Activated naive CD4-positive, alpha-beta T cell treated with anti-CD3 and anti-CD28 coated beads for 36 hours (primary cell): ENCODE measurements at regions not wholly inside any gene's neighbourhood (a gene's known extent, or its start where the extent isn't known, plus 50 kb on each side); places are given as distances from the start of the nearest gene placed in this dataset.

Experiments used
- CTCF ChIA-PET: fragments of 350-600 bp; sonication (Branson Sonifier 250); formaldehyde crosslinking; loops from one replicate; lab custom pipeline; 2021; ENCODE audit warnings: antibody characterized with exemption; lab: Charles Lee
- DNase-seq: peaks from one replicate; pipeline ENCODE4 v3.0.0-alpha.2; 2020
- H3K27ac Mint-ChIP-seq: one replicate; pipeline ENCODE4 v1.8.0; 2021; ENCODE audit warnings: mild to moderate bottlenecking, mixed read lengths
- H3K27me3 Mint-ChIP-seq: one replicate; pipeline ENCODE4 v1.8.0; 2021; ENCODE audit warnings: low read depth, mixed read lengths
- H3K36me3 Mint-ChIP-seq: one replicate; pipeline ENCODE4 v1.8.0; 2021; ENCODE audit warnings: low read depth, mixed read lengths
- H3K4me1 Mint-ChIP-seq: one replicate; pipeline ENCODE4 v1.8.0; 2021; ENCODE audit warnings: low read depth, mixed read lengths
- H3K4me3 Mint-ChIP-seq: one replicate; pipeline ENCODE4 v1.8.0; 2021; ENCODE audit warnings: mild to moderate bottlenecking, moderate library complexity, mixed read lengths
- H3K9me3 Mint-ChIP-seq: one replicate; pipeline ENCODE4 v1.8.0; 2021; ENCODE audit warnings: mixed read lengths
- intact Hi-C: fragments of 100-400 bp; cut with micrococcal nuclease; formaldehyde crosslinking; loops from one replicate; pipeline ENCODE4 v1.15.1; 2023

DNA sequence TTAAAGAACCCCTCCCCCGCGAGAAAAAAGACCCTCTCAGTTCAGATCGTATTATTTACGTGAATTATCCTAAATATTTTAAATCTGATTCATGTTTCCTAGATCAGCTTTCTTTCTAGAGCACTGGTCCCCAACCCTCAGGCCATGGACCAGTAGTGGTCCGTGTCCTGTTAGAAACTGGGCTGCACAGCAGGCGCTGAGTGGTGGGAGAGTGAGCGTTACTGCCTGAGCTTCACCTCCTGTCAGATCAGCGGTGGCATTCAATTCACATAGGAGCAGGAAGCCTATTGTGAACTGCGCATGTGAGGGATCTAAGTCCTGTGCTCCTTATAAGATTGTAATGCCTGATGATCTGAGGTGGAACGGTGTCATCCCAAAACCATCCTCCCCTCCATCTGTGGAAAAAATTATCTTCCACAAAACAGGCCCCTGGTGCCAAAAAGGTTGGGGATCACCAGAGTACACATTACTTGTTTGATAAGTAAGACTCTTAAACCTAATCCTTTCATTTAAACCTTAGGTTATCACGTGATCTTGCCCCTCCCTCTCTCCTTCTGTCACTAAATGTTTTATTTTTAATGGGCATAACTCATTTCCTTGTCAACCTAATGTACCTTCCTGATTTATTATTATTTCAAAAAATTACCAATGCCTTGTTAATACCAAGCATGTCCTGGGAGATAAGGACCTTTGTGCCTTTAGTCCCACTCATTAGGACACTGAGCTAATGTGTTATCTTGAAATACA, 442.9 kb downstream of the TLL1 start:
- Mint-ChIP-seq H3K4me1 (no peaks in the 10 kb centered on the region), H3K36me3 (no peaks in the 10 kb centered on the region), H3K27ac (no peak overlapping the region), H3K4me3 (no peak overlapping the region), H3K27me3 (no peaks in the 10 kb centered on the region), H3K9me3 (peaks cover 4% of the 10 kb centered on the region)
- CTCF ChIA-PET, result no interaction called here
- no peak for DNase-seq
- intact Hi-C loops, result no loop called here

DNA sequence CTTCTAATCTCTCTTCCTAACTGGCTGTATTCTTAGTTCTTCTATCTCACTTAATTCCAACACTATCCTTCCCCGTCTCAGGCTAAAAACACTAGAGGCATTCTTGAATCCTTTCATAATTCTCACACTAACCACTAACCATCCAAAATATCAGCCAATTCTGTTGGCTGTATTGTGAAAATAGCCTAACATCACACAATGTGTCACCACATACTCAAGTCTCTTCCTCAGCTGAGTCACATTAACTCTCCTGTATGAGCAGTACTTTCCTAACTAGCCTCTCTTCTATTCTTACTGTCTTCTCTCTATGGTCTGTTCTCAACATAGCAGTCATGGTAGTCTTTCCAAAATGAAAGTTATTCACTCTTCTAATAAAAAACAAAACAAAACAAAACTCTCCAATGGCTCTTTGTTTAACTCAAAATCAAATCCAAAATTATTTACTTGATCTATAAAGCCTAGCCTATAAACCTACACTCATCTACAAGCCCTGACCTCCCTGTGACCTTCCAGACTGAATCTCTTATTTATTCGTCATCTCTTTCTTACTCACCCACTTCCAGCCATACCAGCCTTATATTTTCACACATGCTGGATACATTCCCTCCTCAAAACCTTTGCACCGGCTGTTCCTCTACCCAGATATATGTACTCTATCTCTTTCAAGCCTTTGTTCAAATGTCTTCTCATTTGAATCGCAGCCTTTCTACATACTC, 445.9 kb downstream of the TLL1 start:
- no peaks in the 10 kb centered on the region for H3K36me3 Mint-ChIP-seq
- H3K27ac Mint-ChIP-seq, result no peak overlapping the region
- intact Hi-C loops, result no loop called here
- H3K9me3 Mint-ChIP-seq, result peaks cover 4% of the 10 kb centered on the region
- no peaks in the 10 kb centered on the region for H3K27me3 Mint-ChIP-seq
- H3K4me1 Mint-ChIP-seq, result no peaks in the 10 kb centered on the region
- DNase-seq, result no peak
- H3K4me3 Mint-ChIP-seq, result no peak overlapping the region
- CTCF ChIA-PET, result no interaction called here

DNA sequence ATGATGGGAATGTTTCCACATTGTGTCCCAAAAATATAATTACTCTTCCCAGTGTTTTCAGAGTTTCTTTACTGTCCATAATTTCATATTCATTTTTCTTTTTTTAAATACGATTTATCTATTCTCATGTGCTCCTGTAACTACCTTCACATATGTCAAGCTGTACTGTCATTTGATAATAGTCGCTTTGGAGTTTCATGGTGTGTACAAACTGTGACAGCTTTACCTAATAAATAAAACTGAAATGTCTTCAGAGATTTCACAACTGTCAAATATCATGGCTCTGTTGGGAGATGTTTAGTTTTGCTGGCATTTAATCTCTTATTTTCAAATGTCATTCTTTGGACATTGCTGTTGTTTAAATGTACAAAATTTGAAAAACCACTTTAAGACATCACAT, 450.2 kb downstream of the TLL1 start:
- no peaks in the 10 kb centered on the region for H3K27me3 Mint-ChIP-seq
- intact Hi-C loops, result no loop called here
- no peak overlapping the region for H3K4me3 Mint-ChIP-seq
- no peak for DNase-seq
- no peaks in the 10 kb centered on the region for H3K4me1 Mint-ChIP-seq
- no peak overlapping the region for H3K27ac Mint-ChIP-seq
- CTCF ChIA-PET, result no interaction called here
- no peaks in the 10 kb centered on the region for H3K36me3 Mint-ChIP-seq
- H3K9me3 Mint-ChIP-seq, result peaks cover 11% of the 10 kb centered on the region

DNA sequence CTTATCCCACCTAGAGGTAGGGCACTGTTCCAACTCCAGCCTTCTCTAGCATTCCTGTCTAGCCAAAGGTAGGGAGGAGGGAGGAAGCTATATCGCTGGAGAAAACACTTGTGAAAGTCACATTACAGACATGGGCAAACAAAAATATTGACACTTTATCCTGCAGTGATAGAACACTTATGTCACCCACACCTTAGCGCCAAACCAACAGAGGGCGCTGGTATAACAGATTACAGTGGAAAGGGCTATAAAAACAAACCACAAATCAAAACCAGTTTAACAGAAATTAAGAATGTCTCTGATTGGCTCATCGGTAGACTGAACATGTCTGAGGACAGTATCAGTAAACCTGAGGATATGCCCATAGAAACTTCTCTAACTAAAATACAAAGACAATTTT, 451.3 kb downstream of the TLL1 start:
- H3K4me3 Mint-ChIP-seq, result no peak overlapping the region
- no peak for DNase-seq
- no peak overlapping the region for H3K27ac Mint-ChIP-seq
- H3K9me3 Mint-ChIP-seq, result peaks cover 9% of the 10 kb centered on the region
- no peaks in the 10 kb centered on the region for H3K4me1 Mint-ChIP-seq
- no peaks in the 10 kb centered on the region for H3K27me3 Mint-ChIP-seq
- intact Hi-C loops, result no loop called here
- no peaks in the 10 kb centered on the region for H3K36me3 Mint-ChIP-seq
- CTCF ChIA-PET, result no interaction called here

DNA sequence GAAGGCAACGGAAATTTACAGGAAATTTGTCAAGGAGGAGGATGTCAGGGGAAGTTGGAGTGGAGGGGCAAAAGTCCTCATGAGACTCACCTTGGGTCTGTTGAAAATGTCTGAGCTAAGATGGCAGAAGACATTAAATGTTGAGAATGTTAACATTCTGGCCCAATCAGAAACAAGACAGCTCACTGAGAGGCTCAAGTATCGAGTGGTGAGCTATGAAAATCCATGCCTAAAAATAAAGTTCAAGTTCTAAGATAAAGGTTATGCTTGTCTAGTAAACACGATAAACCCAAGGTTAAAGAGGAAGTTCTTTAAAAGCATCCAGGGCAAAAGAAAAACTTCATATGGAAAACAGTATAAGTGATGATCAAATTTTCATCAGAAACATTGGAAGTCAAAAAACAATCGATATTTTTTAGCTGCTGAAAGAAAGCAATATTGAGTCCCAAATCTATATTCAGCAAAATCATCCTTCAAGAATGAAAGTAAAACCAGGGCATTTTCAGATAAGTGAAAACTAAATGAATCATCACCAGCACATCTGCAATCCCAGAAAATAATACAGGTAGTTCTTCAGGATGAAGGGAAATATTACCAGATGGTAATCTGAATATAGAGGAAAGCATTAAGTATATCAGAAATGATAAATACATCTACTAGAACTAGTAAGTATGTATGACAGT, 462.4 kb downstream of the TLL1 start:
- intact Hi-C loops, result no loop called here
- CTCF ChIA-PET, result no interaction called here
- DNase-seq, result no peak
- Mint-ChIP-seq H3K36me3 (no peaks in the 10 kb centered on the region), H3K27ac (no peak overlapping the region), H3K4me3 (no peak overlapping the region), H3K9me3 (peaks cover 8% of the 10 kb centered on the region), H3K27me3 (no peaks in the 10 kb centered on the region), H3K4me1 (no peaks in the 10 kb centered on the region)

DNA sequence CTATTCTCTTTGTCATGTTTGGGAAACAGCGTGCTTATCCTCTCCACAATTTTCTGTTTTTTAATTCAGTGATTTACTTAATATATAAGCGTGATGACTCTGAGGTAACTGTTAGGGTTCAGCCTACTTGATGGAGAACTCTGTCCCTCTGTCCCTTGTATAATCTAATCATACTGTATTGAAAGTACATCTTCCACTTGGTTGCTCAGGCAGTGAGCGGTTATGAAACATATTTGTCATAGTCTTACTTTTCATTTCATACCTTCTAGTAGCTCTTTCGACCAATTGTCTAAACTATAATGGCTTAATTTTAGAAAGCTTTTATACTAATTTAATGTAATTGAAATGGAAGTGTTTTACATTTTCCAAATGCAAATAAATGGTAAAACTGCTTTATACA, 469.0 kb downstream of the TLL1 start:
- no peak overlapping the region for H3K27ac Mint-ChIP-seq
- peaks cover 6% of the 10 kb centered on the region for H3K9me3 Mint-ChIP-seq
- no peaks in the 10 kb centered on the region for H3K4me1 Mint-ChIP-seq
- H3K4me3 Mint-ChIP-seq, result no peak overlapping the region
- no peak for DNase-seq
- intact Hi-C loops, result no loop called here
- CTCF ChIA-PET, result no interaction called here
- no peaks in the 10 kb centered on the region for H3K36me3 Mint-ChIP-seq
- H3K27me3 Mint-ChIP-seq, result no peaks in the 10 kb centered on the region

DNA sequence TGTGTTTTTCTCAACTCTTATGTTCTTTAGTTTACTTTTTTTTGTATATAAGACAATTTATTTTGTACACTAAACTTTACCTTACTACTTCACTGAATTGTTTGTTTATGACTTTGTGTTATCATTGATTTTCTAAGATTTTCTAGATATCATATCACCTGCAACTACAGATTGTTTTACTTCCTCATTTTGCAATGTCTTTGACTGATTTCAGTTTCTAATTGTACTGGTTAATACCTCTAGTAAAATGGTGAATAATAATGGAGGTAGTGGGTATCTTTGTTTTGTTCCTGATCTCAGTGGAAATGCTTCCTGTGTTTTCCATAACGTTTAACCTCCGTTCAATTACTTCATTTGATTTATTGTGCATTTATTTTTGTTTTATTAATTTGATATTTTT, 490.2 kb downstream of the TLL1 start:
- no peaks in the 10 kb centered on the region for H3K36me3 Mint-ChIP-seq
- peaks cover 3% of the 10 kb centered on the region for H3K9me3 Mint-ChIP-seq
- no peak for DNase-seq
- no peaks in the 10 kb centered on the region for H3K4me1 Mint-ChIP-seq
- no peak overlapping the region for H3K4me3 Mint-ChIP-seq
- intact Hi-C loops, result no loop called here
- CTCF ChIA-PET, result no interaction called here
- no peak overlapping the region for H3K27ac Mint-ChIP-seq
- H3K27me3 Mint-ChIP-seq, result no peaks in the 10 kb centered on the region

DNA sequence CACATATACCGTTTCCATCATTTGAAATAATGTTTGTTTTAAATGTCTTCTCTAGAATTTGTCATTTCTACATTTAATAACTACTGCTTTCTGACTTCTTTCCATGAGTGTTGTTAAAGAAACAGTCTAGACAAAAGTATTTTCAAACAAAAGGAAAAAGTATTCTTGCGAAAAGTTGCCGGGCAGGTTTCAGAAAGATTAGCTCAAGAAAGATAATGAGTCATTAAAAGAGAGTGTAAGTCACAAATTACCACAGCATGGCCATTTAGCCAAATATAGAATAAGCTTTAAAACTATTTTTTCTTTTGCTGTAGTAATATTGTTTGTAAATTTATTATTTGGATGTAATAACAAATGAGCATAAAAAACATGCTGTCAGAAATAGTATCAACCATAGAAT, 493.0 kb downstream of the TLL1 start:
- Mint-ChIP-seq H3K36me3 (no peaks in the 10 kb centered on the region), H3K9me3 (peaks cover 9% of the 10 kb centered on the region), H3K4me1 (no peaks in the 10 kb centered on the region), H3K27ac (no peak overlapping the region), H3K4me3 (no peak overlapping the region), H3K27me3 (no peaks in the 10 kb centered on the region)
- CTCF ChIA-PET, result no interaction called here
- DNase-seq, result no peak
- intact Hi-C loops, result no loop called here

DNA sequence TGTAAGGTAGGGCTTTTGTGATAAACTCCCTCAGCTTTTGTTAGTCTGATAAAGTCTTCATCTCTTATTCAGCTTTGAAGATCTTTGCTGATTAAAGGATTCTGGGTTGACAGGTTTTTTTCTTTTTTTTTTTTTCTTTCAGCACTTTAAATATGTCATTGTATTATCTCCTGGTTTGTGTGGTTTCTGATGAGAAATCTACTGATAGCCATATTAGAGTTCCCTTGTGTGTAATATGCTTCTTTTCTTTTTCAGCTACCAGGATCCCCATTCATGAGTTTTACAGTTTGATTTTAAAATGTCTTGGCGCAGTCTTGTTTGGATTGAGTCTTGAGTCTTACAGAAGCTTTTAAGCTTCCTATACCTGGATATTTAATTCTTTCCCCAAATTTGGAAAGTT, 504.5 kb downstream of the TLL1 start:
- intact Hi-C loops, result no loop called here
- H3K9me3 Mint-ChIP-seq, result peaks cover 32% of the 10 kb centered on the region
- no peak for DNase-seq
- H3K4me1 Mint-ChIP-seq, result no peaks in the 10 kb centered on the region
- no peak overlapping the region for H3K4me3 Mint-ChIP-seq
- H3K27ac Mint-ChIP-seq, result no peak overlapping the region
- CTCF ChIA-PET, result no interaction called here
- H3K27me3 Mint-ChIP-seq, result no peaks in the 10 kb centered on the region
- no peaks in the 10 kb centered on the region for H3K36me3 Mint-ChIP-seq

DNA sequence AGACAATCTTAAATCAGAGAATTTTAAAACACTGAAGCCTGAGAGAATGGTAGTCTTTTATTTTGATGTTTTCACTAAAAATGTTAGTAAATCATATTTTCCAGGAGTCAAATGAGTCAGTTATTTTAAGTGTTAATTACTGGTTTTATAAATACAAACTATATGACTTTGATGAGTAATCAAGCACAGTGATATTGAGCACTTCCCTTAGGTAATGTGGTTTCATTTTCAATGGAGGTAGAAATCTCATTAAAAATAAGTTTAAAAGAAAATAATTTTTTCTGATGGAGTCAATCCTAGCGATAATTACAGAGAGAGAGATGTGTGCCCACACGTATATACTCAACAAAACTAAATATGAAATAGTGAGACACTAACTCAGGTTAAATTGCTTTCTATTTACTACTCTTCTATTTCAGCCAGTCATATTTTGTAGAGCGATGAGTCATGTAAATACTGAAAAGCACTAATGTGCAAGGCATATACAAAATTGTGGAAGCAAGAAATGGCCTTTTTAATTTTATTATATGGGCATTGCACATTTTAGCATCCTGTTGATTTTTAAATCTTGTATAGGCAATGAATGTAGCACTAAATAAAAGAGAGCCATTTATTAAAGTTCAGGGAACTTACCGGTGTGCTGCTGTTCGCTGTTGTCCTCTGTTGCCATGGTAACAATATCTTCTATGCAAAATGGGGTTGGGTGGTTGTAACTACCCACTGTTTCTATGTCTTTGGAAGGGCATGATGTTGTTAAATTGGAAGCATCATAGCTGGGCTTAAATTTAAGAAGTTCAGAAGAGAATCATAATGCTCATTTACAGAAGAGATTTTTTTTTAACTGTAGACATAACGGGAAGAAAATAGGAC, 513.7 kb downstream of the TLL1 start:
- Mint-ChIP-seq H3K4me3 (no peak overlapping the region), H3K27me3 (no peaks in the 10 kb centered on the region), H3K27ac (no peak overlapping the region)

DNA sequence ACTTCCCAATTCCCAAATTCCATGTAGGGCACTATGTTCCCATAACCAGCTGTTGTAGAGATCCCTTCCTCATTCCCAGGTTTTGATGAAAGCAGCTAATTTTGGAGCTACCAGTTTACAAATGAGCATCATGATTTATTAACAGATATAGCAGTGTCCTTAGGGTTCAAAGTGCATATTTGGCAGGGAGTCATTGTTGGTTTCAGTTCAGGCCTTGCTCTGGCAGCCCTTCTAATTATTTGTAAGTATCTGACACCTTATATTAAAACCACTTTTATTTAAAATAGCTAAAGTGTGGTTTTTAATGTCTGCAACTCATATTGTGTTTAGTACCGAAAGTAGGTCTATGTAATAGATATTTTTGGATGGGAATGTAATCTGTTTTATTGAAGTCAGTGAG, 518.5 kb downstream of the TLL1 start:
- intact Hi-C loops, result no loop called here
- no peak overlapping the region for H3K27ac Mint-ChIP-seq
- H3K27me3 Mint-ChIP-seq, result no peaks in the 10 kb centered on the region
- no peak for DNase-seq
- CTCF ChIA-PET, result interaction anchor here (0.9 kb wide), 1 partner anchor 10 kb away, joined by 3 read pairs; no protein-coding TSS in a partner anchor
- no peaks in the 10 kb centered on the region for H3K36me3 Mint-ChIP-seq
- H3K4me1 Mint-ChIP-seq, result no peaks in the 10 kb centered on the region
- no peak overlapping the region for H3K4me3 Mint-ChIP-seq
- H3K9me3 Mint-ChIP-seq, result peaks cover 8% of the 10 kb centered on the region

More for the DNA sequence above, 513.7 kb downstream of the TLL1 start:
- peaks cover 4% of the 10 kb centered on the region for H3K9me3 Mint-ChIP-seq
- no peaks in the 10 kb centered on the region for H3K36me3 Mint-ChIP-seq
- CTCF ChIA-PET, result no interaction called here
- intact Hi-C loops, result no loop called here
- H3K4me1 Mint-ChIP-seq, result no peaks in the 10 kb centered on the region
- DNase-seq, result no peak

DNA sequence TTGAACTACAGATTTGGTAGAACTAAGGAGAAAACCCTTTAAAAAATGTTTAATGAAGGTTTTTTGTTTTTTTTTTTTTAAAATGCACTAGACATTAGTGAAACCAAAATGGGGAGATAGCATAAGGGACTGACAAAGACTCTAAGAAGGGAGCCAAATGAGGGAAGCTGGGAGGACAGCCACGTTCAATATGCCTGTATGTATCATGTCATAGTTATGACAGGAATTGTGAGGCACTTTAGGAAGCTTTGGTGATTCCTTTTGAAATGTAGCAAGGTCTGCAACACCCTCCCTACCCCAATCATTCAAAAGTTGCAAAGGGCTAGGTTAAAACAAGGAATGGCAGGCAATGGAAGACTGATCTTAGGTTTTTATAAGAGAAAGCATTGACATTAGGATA, 526.0 kb downstream of the TLL1 start:
- no peaks in the 10 kb centered on the region for H3K27me3 Mint-ChIP-seq
- intact Hi-C loops, result no loop called here
- H3K4me1 Mint-ChIP-seq, result no peaks in the 10 kb centered on the region
- no peaks in the 10 kb centered on the region for H3K36me3 Mint-ChIP-seq
- DNase-seq, result no peak
- H3K27ac Mint-ChIP-seq, result no peak overlapping the region
- CTCF ChIA-PET, result no interaction called here
- no peak overlapping the region for H3K4me3 Mint-ChIP-seq
- peaks cover 1% of the 10 kb centered on the region for H3K9me3 Mint-ChIP-seq
